PC-3 (cell line): ENCODE measurements at regions not wholly inside any gene's neighbourhood (a gene's known extent, or its start where the extent isn't known, plus 50 kb on each side); places are given as distances from the start of the nearest gene placed in this dataset.

Experiments
- ATAC-seq: fragments of 200-7000 bp; cut with Tn5 transposase; 2 replicates; pipeline ENCODE4 v1.9.1; 2020; ENCODE audit warnings: mild to moderate bottlenecking, moderate library complexity
- BruUV-seq: library from RNA; stranded (reverse); fragments of 400-500 nt; replicated peaks from 2 replicates; lab custom pipeline; 2021; lab: Mats Ljungman, UMichigan
- CTCF ChIA-PET: fragments of 300-600 bp; sonication (Branson Sonifier 250); formaldehyde crosslinking; loops from one replicate; lab custom pipeline; 2022; ENCODE audit warnings: antibody characterized with exemption; lab: Charles Lee
- POLR2A ChIA-PET: fragments of 300-600 bp; sonication (Branson Sonifier 250); formaldehyde crosslinking; loops from one replicate; lab custom pipeline; 2022; ENCODE audit warnings: antibody characterized with exemption; ENCODE audit not compliant: unreplicated experiment; lab: Charles Lee
- DNase-seq: peaks from one replicate; pipeline ENCODE4 v3.0.0-alpha.2; 2015
- H2AFZ ChIP-seq: fragments of 300-600 bp; sonication (generic); 2 replicates; pipeline ENCODE4 v1.6.0; 2016; ENCODE audit warnings: antibody characterized with exemption, low read length
- H3F3A ChIP-seq: fragments of 300-600 bp; sonication (generic); one replicate; pipeline ENCODE4 v1.6.0; 2017; ENCODE audit warnings: antibody characterized with exemption, low read length, control low read depth, mild to moderate bottlenecking; ENCODE audit not compliant: unreplicated experiment
- H3K27ac ChIP-seq: fragments of 300-600 bp; sonication (generic); 2 replicates; pipeline ENCODE4 v1.5.1; 2016; ENCODE audit warnings: mild to moderate bottlenecking, low read length
- H3K27me3 ChIP-seq: fragments of 300-600 bp; sonication (generic); 2 replicates; pipeline ENCODE4 v1.6.1; 2016; ENCODE audit warnings: low read length, mixed read lengths
- H3K36me3 ChIP-seq: fragments of 300-600 bp; sonication (generic); 2 replicates; pipeline ENCODE4 v1.6.1; 2016; ENCODE audit warnings: low read depth, mixed run types, low read length, mixed read lengths
- H3K4me1 ChIP-seq: fragments of 300-600 bp; sonication (generic); 2 replicates; pipeline ENCODE4 v1.5.1; 2016; ENCODE audit warnings: low read length; ENCODE audit not compliant: insufficient read depth
- H3K4me2 ChIP-seq: fragments of 300-600 bp; sonication (generic); 2 replicates; pipeline ENCODE4 v1.6.0; 2016; ENCODE audit warnings: low read length
- H3K4me3 ChIP-seq: fragments of 300-600 bp; sonication (generic); 2 replicates; pipeline ENCODE4 v1.5.1; 2016; ENCODE audit warnings: mild to moderate bottlenecking, low read length, mixed read lengths
- H3K79me2 ChIP-seq: fragments of 300-600 bp; sonication (generic); 2 replicates; pipeline ENCODE4 v1.6.1; 2017; ENCODE audit warnings: low read length, mixed read lengths
- H3K9ac ChIP-seq: fragments of 300-600 bp; sonication (generic); 2 replicates; pipeline ENCODE4 v1.6.0; 2016; ENCODE audit warnings: mild to moderate bottlenecking, low read length
- H3K9me2 ChIP-seq: fragments of 300-600 bp; sonication (generic); replicated peaks from 2 replicates; pipeline ENCODE4 v1.6.1; 2016; ENCODE audit warnings: mixed run types, low read length, mixed read lengths
- H3K9me3 ChIP-seq: fragments of 300-600 bp; sonication (generic); 2 replicates; pipeline ENCODE4 v1.6.1; 2016; ENCODE audit warnings: low read length, mixed read lengths
- H4K20me1 ChIP-seq: fragments of 300-600 bp; sonication (generic); 2 replicates; pipeline ENCODE4 v1.6.1; 2016; ENCODE audit warnings: low read length, mixed read lengths
- CTCF ChIP-seq: fragments of 300-600 bp; sonication (generic); conservative IDR thresholded peaks from 2 replicates; pipeline ENCODE4 v1.5.1; 2017; ENCODE audit warnings: antibody characterized with exemption, low read depth, mild to moderate bottlenecking, low read length
- EZH2 ChIP-seq: fragments of 300-600 bp; sonication (generic); IDR thresholded peaks from one replicate; pipeline ENCODE4 v1.6.1; 2017; ENCODE audit warnings: antibody characterized with exemption, mild to moderate bottlenecking, low read length; ENCODE audit not compliant: unreplicated experiment
- EZH2phosphoT487 ChIP-seq: fragments of 300-600 bp; sonication (generic); IDR thresholded peaks from 2 replicates; pipeline ENCODE4 v1.6.1; 2018; ENCODE audit warnings: mild to moderate bottlenecking, antibody characterized with exemption, low read length, borderline replicate concordance
- intact Hi-C: fragments of 100-400 bp; cut with micrococcal nuclease; formaldehyde crosslinking; loops from 2 replicates; pipeline ENCODE4 v1.9.0; 2023

DNA sequence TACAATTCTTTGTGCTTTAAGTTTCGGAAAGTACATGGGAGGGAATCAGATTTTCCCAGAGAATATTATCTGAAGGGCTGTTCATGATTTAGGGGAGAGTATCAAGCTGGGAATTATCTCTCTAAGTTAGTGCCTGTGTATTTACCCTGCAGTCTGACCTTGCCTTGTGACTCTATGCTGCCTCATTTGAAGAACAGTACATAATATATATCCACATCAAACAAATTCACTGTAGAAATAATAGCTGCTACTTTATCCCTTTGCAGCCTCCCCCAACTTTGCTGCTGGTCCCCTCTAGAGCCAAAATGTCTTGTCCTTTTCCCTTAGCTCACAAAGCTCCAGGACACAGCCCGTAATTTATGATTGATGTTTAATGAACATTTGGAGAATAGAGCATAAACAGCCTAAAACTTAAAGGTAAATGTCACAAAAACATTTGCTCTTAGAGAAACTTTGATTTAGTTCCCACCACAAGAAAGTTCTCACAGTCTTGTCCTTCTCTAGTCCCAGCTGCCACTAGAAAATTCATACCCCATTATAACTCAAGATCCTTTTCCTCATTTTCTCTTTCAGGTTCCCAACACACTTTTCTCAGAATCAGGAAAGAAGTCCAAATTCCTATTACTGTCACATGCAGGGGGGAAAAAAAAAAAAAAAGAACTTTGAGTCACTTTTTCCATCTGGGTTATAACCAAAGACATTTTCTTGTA lies 1009.6 kb downstream of the FLRT2 start:
- ChIA-PET CTCF (no interaction called here), POLR2A (no interaction called here)
- no peak overlapping the region for H3K27ac ChIP-seq
- no TSS peak for BruUV-seq
- H3K4me3 ChIP-seq = no peak overlapping the region
- H3K9me2 ChIP-seq = no peaks in the 10 kb centered on the region
- H3K9me3 ChIP-seq = peaks cover 5% of the 10 kb centered on the region; the same call in 1 of the 2 replicates
- no peaks in the 10 kb centered on the region for H3K36me3 ChIP-seq
- no peak for TF ChIP-seq EZH2
- TF ChIP-seq EZH2phosphoT487 = no peak
- TF ChIP-seq CTCF = no peak
- no peaks in the 10 kb centered on the region for H3K4me1 ChIP-seq
- ATAC-seq (no peak), DNase-seq (no peak)
- no peak overlapping the region for H2AFZ ChIP-seq
- no peaks in the 10 kb centered on the region for H4K20me1 ChIP-seq
- no peak overlapping the region for H3K4me2 ChIP-seq
- no peaks in the 10 kb centered on the region for H3K27me3 ChIP-seq
- no peaks in the 10 kb centered on the region for H3F3A ChIP-seq
- H3K79me2 ChIP-seq = no peaks in the 10 kb centered on the region
- intact Hi-C loops = no loop called here
- no peak overlapping the region for H3K9ac ChIP-seq

DNA sequence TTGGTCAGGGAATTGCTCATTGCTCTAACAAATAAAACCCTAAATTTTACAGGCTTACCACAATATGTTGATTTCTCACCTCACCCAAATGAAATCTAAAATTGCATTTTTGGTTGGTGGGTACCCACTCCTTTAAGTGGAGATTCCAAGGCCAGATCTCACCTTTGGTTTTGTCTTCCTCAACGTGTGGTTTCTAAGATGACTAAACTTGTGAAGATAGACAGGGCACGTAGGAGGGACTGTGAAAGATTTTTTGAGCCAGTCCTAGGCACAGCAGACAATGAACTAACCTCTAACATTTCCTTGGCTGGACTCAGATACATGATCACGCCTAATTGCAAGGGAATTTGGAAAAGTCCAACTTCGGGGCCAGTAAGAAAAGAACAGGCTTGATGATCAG lies 1003.9 kb downstream of the FLRT2 start:
- no peak for ATAC-seq
- ChIA-PET POLR2A (no interaction called here), CTCF (no interaction called here)
- no peak overlapping the region for H3K4me2 ChIP-seq
- no peak overlapping the region for H3K27ac ChIP-seq
- H3K9me2 ChIP-seq = no peaks in the 10 kb centered on the region
- intact Hi-C loops = no loop called here
- H2AFZ ChIP-seq = no peak overlapping the region
- no TSS peak for BruUV-seq
- H3F3A ChIP-seq = no peaks in the 10 kb centered on the region
- no peaks in the 10 kb centered on the region for H3K36me3 ChIP-seq
- no peaks in the 10 kb centered on the region for H3K9me3 ChIP-seq
- no peak for TF ChIP-seq EZH2
- TF ChIP-seq CTCF = no peak
- no peak for TF ChIP-seq EZH2phosphoT487
- H3K79me2 ChIP-seq = no peaks in the 10 kb centered on the region
- no peaks in the 10 kb centered on the region for H3K27me3 ChIP-seq
- no peak overlapping the region for H3K4me3 ChIP-seq
- no peak for DNase-seq
- H3K4me1 ChIP-seq = no peaks in the 10 kb centered on the region
- H4K20me1 ChIP-seq = no peaks in the 10 kb centered on the region
- no peak overlapping the region for H3K9ac ChIP-seq

DNA sequence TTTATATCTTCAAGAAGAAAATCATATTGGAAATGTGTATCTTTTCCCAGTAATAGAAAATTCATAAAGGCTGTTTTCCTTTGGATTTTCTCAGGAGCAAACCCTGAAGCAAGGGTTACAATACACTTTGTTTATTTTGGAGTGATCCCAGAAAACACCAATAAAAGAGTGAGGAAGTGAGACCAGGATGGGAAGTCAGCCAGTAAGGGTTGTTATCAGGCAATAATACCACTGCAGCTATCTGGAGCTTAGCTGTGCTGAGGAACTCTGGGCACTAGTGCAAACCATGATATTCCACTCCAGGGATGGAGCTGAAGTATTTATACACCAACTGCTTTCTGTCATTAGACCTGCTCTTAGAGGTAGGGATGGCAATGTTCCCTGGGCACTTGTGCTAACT lies 1002.3 kb downstream of the FLRT2 start:
- Histone ChIP-seq H3K36me3 (no peaks in the 10 kb centered on the region), H3K27me3 (no peaks in the 10 kb centered on the region), H3F3A (no peaks in the 10 kb centered on the region), H3K9ac (no peak overlapping the region), H3K27ac (no peak overlapping the region), H4K20me1 (no peaks in the 10 kb centered on the region), H3K4me3 (no peak overlapping the region), H3K79me2 (no peaks in the 10 kb centered on the region), H2AFZ (no peak overlapping the region), H3K4me2 (no peak overlapping the region), H3K9me3 (no peaks in the 10 kb centered on the region), H3K4me1 (no peaks in the 10 kb centered on the region), H3K9me2 (no peaks in the 10 kb centered on the region)
- intact Hi-C loops = no loop called here
- DNase-seq (peak; percentile 49), ATAC-seq (no peak)
- no TSS peak for BruUV-seq
- no peak for TF ChIP-seq CTCF
- no peak for TF ChIP-seq EZH2
- no peak for TF ChIP-seq EZH2phosphoT487
- POLR2A ChIA-PET = no interaction called here
- CTCF ChIA-PET = no interaction called here
